ENCODE measurements at regions not wholly inside any gene's neighbourhood (a gene's known extent, or its start where the extent isn't known, plus 50 kb on each side); places are given as distances from the start of the nearest gene placed in this dataset.
A peak's percentile ranks its signal among the peaks of the same experiment; 100 is the strongest.

GRCh38 chr6:130298258-130298657, 67.6 kb upstream of the TMEM200A start:
- H3K4me1 ChIP-seq (ENCODE audit: control insufficient read depth, insufficient read depth, low read length), result no peaks in the 10 kb centered on the region
- no peaks in the 10 kb centered on the region for H3K9me3 Mint-ChIP-seq

DNA sequence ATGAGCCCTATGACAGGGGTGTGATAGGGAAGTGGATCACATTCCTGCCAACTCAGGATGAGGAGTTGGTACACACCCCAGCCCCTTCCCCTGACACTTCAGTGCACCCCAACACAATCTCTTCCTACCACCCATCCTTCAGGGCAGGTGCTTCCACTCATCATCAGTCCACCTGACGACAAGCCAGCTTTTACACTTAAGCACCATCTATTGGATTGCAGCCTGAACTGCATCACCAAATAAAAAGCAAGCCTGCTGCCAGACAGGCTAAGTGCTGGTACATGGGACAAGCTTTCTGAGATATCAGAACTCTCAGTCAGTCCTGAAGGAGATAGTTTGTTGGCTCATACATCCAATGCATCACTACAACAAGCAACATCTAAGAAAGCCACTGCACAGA, 69.0 kb upstream of the TMEM200A start:
- H3K4me3 ChIP-seq (ENCODE audit: low read length), result no peak overlapping the region
- no peaks in the 10 kb centered on the region for H3K36me3 ChIP-seq (ENCODE audit: control insufficient read depth, insufficient read depth, low read length)
- no peaks in the 10 kb centered on the region for H3K27me3 ChIP-seq (ENCODE audit: control insufficient read depth, insufficient read depth, low read length, poor library complexity, severe bottlenecking)
- no peak overlapping the region for H3K27ac ChIP-seq (ENCODE audit: low read depth, low read length)
- 49% methylated on average over 1 of the region's 1 CpG; no CpG with 5 or more reads in 1 of the 2 experiments for WGBS, 2 experiments (ENCODE audit: insufficient coverage in 1 of 2, insufficient read length in 1 of 2)
- no peak overlapping the region for H3K27ac Mint-ChIP-seq
- H3K27me3 Mint-ChIP-seq (ENCODE audit: insufficient read depth), result no peaks in the 10 kb centered on the region
- H3K4me1 ChIP-seq (ENCODE audit: control insufficient read depth, insufficient read depth, low read length), result no peaks in the 10 kb centered on the region
- H3K4me3 Mint-ChIP-seq, result no peak overlapping the region
- DNase-seq, result peak; percentile 51
- no peak overlapping the region for H3K9ac ChIP-seq (ENCODE audit: extremely low read depth, low read length, poor library complexity, severe bottlenecking)
- H3K4me1 Mint-ChIP-seq, result peaks cover 6% of the 10 kb centered on the region
- H3K9me3 Mint-ChIP-seq, result no peaks in the 10 kb centered on the region
- TF ChIP-seq, protein P1, sequence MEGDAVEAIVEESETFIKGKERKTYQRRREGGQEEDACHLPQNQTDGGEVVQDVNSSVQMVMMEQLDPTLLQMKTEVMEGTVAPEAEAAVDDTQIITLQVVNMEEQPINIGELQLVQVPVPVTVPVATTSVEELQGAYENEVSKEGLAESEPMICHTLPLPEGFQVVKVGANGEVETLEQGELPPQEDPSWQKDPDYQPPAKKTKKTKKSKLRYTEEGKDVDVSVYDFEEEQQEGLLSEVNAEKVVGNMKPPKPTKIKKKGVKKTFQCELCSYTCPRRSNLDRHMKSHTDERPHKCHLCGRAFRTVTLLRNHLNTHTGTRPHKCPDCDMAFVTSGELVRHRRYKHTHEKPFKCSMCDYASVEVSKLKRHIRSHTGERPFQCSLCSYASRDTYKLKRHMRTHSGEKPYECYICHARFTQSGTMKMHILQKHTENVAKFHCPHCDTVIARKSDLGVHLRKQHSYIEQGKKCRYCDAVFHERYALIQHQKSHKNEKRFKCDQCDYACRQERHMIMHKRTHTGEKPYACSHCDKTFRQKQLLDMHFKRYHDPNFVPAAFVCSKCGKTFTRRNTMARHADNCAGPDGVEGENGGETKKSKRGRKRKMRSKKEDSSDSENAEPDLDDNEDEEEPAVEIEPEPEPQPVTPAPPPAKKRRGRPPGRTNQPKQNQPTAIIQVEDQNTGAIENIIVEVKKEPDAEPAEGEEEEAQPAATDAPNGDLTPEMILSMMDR (conservative IDR thresholded peaks at IDR 0.05), result peak; percentile 60
- no peaks in the 10 kb centered on the region for H3K9me3 ChIP-seq (ENCODE audit: control insufficient read depth, low read length)
- no peaks in the 10 kb centered on the region for H3K36me3 Mint-ChIP-seq (ENCODE audit: low read depth)

More at GRCh38 chr6:130298258-130298657, 67.6 kb upstream of the TMEM200A start:
- Mint-ChIP-seq H3K4me1 (peaks cover 6% of the 10 kb centered on the region), H3K27ac (no peak overlapping the region), H3K4me3 (no peak overlapping the region), H3K36me3 (ENCODE audit: low read depth) (no peaks in the 10 kb centered on the region), H3K27me3 (ENCODE audit: insufficient read depth) (no peaks in the 10 kb centered on the region)
- Histone ChIP-seq H3K27me3 (ENCODE audit: control insufficient read depth, insufficient read depth, low read length, poor library complexity, severe bottlenecking) (no peaks in the 10 kb centered on the region), H3K4me3 (ENCODE audit: low read length) (no peak overlapping the region), H3K9me3 (ENCODE audit: control insufficient read depth, low read length) (no peaks in the 10 kb centered on the region), H3K9ac (ENCODE audit: extremely low read depth, low read length, poor library complexity, severe bottlenecking) (no peak overlapping the region), H3K27ac (ENCODE audit: low read depth, low read length) (no peak overlapping the region), H3K36me3 (ENCODE audit: control insufficient read depth, insufficient read depth, low read length) (no peaks in the 10 kb centered on the region)
- 94 to 95% methylated on average over 5 to 6 of the region's 6 CpGs for WGBS, 2 experiments (ENCODE audit: insufficient coverage in 1 of 2, insufficient read length in 1 of 2)
- DNase-seq, result no peak
- TF ChIP-seq, protein P1 (conservative IDR thresholded peaks at IDR 0.05), result no peak

DNA sequence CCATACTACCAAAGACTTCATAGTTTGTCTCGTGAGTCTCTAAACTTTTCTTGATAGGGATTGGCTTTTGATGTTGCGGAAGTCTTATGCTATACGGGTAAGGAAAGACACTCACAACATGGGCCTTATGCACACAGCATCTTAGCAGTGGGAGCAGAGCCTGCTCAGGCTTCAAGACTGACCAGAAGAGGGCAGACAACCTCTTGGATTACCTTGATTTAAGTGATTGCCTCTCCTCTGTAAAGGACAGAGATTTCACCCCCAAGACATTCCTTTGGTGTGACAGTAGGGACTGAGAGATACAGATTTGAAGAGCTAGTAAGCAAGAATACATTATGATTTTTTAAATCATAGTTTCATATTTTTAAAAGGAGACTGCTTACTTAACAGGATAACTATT, 71.0 kb upstream of the SAMD3 start:
- TF ChIP-seq, protein P1 (conservative IDR thresholded peaks at IDR 0.05), result peak; percentile 86

More for the DNA sequence above, 71.0 kb upstream of the SAMD3 start:
- peak; percentile 82 for DNase-seq
- Histone ChIP-seq H3K27me3 (ENCODE audit: control insufficient read depth, insufficient read depth, low read length, poor library complexity, severe bottlenecking) (no peaks in the 10 kb centered on the region), H3K4me1 (ENCODE audit: control insufficient read depth, insufficient read depth, low read length) (no peaks in the 10 kb centered on the region), H3K4me3 (ENCODE audit: low read length) (no peak overlapping the region), H3K27ac (ENCODE audit: low read depth, low read length) (no peak overlapping the region), H3K9me3 (ENCODE audit: control insufficient read depth, low read length) (no peaks in the 10 kb centered on the region), H3K36me3 (ENCODE audit: control insufficient read depth, insufficient read depth, low read length) (no peaks in the 10 kb centered on the region), H3K9ac (ENCODE audit: extremely low read depth, low read length, poor library complexity, severe bottlenecking) (no peak overlapping the region)
- no peak overlapping the region for H3K4me3 Mint-ChIP-seq
- no peaks in the 10 kb centered on the region for H3K36me3 Mint-ChIP-seq (ENCODE audit: low read depth)
- no peak overlapping the region for H3K27ac Mint-ChIP-seq
- no peaks in the 10 kb centered on the region for H3K27me3 Mint-ChIP-seq (ENCODE audit: insufficient read depth)
- H3K4me1 Mint-ChIP-seq, result no peaks in the 10 kb centered on the region
- WGBS, 2 experiments (ENCODE audit: insufficient coverage in 1 of 2, insufficient read length in 1 of 2), result 67 to 69% methylated on average over 1 to 3 of the region's 3 CpGs
- H3K9me3 Mint-ChIP-seq, result no peaks in the 10 kb centered on the region
